ENCODE measurements at regions not wholly inside any gene's neighbourhood (a gene's known extent, or its start where the extent isn't known, plus 50 kb on each side); places are given as distances from the start of the nearest gene placed in this dataset.

- Mint-ChIP-seq H3K36me3 (ENCODE audit: insufficient read depth in 1 of 3, low read depth in 3 of 3) (no peaks in the 10 kb centered on the region), H3K27ac (no peak overlapping the region), H3K4me1 (0 out of 4 replicates have a peak, but pooled peaks cover 0 to 2% of the 10 kb centered on the region in 2 experiments), H3K4me3 (no peak overlapping the region), H3K27me3 (ENCODE audit: low read depth) (no peaks in the 10 kb centered on the region), H3K9me3 (no peaks in the 10 kb centered on the region)
- H3K56ac ChIP-seq (ENCODE audit: insufficient read length, low read depth, low read length) = no peak overlapping the region
- H3K4me1 ChIP-seq (ENCODE audit: insufficient read depth, low read length) = no peaks in the 10 kb centered on the region
- H3K23me2 ChIP-seq (ENCODE audit: insufficient read length, low read depth, low read length, poor library complexity, severe bottlenecking) = no peaks in the 10 kb centered on the region
- H2BK20ac ChIP-seq (ENCODE audit: low read depth, low read length, poor library complexity, severe bottlenecking) = no peak overlapping the region
- no peak overlapping the region for H2AK5ac ChIP-seq (ENCODE audit: insufficient read length, low read length)
- H2BK5ac ChIP-seq (ENCODE audit: insufficient read length, low read length) = no peak overlapping the region
- H3K79me2 ChIP-seq (ENCODE audit: insufficient read depth, low read length) = no peaks in the 10 kb centered on the region
- H2BK120ac ChIP-seq (ENCODE audit: low read depth, low read length, poor library complexity, severe bottlenecking) = no peak overlapping the region
- H3K4ac ChIP-seq (ENCODE audit: low read depth, low read length) = no peak overlapping the region
- no peaks in the 10 kb centered on the region for H3K79me1 ChIP-seq (ENCODE audit: insufficient read depth, low read depth, low read length, poor library complexity, severe bottlenecking)
- H3K27ac ChIP-seq (ENCODE audit: insufficient read length, low read depth, low read length) = no peak overlapping the region
- H3K14ac ChIP-seq (ENCODE audit: insufficient read depth, low read length) = no peak overlapping the region
- TF ChIP-seq CTCF (conservative IDR thresholded peaks at IDR 0.05) = no peak
- no peaks in the 10 kb centered on the region for H3K27me3 ChIP-seq (ENCODE audit: insufficient read depth, low read length)
- H2BK12ac ChIP-seq (ENCODE audit: insufficient read length, low read depth, low read length) = no peak overlapping the region
- no peak overlapping the region for H3K4me2 ChIP-seq (ENCODE audit: insufficient read depth, insufficient read length, low read length)
- no peak overlapping the region for H4K5ac ChIP-seq (ENCODE audit: insufficient read length, low read depth, low read length)
- no peak overlapping the region for H4K8ac ChIP-seq (replicated peaks; ENCODE audit: insufficient read length, low read depth, low read length)
- H3K23ac ChIP-seq (ENCODE audit: insufficient read length, low read depth, low read length) = no peak overlapping the region
- H3T11ph ChIP-seq (ENCODE audit: low read length) = no peak overlapping the region
- H2BK15ac ChIP-seq (ENCODE audit: low read depth, low read length) = no peak overlapping the region
- no peak overlapping the region for H3K9ac ChIP-seq (ENCODE audit: extremely low read depth, insufficient read length, low read length)
- no peaks in the 10 kb centered on the region for H4K20me1 ChIP-seq (ENCODE audit: control insufficient read depth, insufficient read depth, insufficient read length)
- no peak overlapping the region for H2AFZ ChIP-seq (ENCODE audit: low read length)
- no peaks in the 10 kb centered on the region for H3K9me3 ChIP-seq (ENCODE audit: control insufficient read depth, low read depth, low read length)
- H4K91ac ChIP-seq (ENCODE audit: insufficient read length, low read depth, low read length) = no peak overlapping the region
- DNase-seq = no peak
- no CpG with 5 or more reads among the region's 1 CpG for WGBS (ENCODE audit: extremely low coverage, insufficient read length, low lambda C conversion rate)
- no peak overlapping the region for H3K18ac ChIP-seq (ENCODE audit: insufficient read length, low read depth, low read length)
Measured at GRCh38 chr4:133402616-133403015, 253.5 kb downstream of the PCDH10 start.

All from H9 (cell line).